Neural cell (in vitro differentiated cells): ENCODE measurements at regions not wholly inside any gene's neighbourhood (a gene's known extent, or its start where the extent isn't known, plus 50 kb on each side); places are given as distances from the start of the nearest gene placed in this dataset.

Experiments
- EP300 ChIP-seq: fragments of 450-650 bp; conservative IDR thresholded peaks from 2 replicates; pipeline ENCODE4 v1.6.1; 2014; ENCODE audit warnings: antibody characterized with exemption, mild to moderate bottlenecking, moderate library complexity; ENCODE audit not compliant: poor library complexity, severe bottlenecking
- EZH2 ChIP-seq: fragments of 200-600, 300-800 bp; shearing (Covaris generic), sonication (generic); IDR thresholded peaks from 2 replicates; pipeline ENCODE4 v1.6.1; 2014; ENCODE audit warnings: antibody characterized with exemption, low read length, borderline replicate concordance, mild to moderate bottlenecking; ENCODE audit not compliant: insufficient read depth, poor library complexity, severe bottlenecking
- RAD21 ChIP-seq: fragments of 450-650 bp; conservative IDR thresholded peaks from 2 replicates; pipeline ENCODE4 v1.6.1; 2014; ENCODE audit warnings: antibody characterized with exemption, mild to moderate bottlenecking, moderate library complexity
- TAF1 ChIP-seq: IDR thresholded peaks from 2 replicates; pipeline ENCODE4 v1.6.1; 2012; ENCODE audit warnings: low read depth
- TF ChIP-seq, protein P1 (sequence below): fragments of 450-650 bp; IDR thresholded peaks from 2 replicates; pipeline ENCODE4 v1.5.1; 2014; ENCODE audit warnings: antibody characterized with exemption, mild to moderate bottlenecking, moderate library complexity; ENCODE audit not compliant: poor library complexity, severe bottlenecking
- TF ChIP-seq, protein P2 (sequence below): IDR thresholded peaks from 2 replicates; pipeline ENCODE4 v1.6.1; 2012; ENCODE audit warnings: borderline replicate concordance

DNA sequence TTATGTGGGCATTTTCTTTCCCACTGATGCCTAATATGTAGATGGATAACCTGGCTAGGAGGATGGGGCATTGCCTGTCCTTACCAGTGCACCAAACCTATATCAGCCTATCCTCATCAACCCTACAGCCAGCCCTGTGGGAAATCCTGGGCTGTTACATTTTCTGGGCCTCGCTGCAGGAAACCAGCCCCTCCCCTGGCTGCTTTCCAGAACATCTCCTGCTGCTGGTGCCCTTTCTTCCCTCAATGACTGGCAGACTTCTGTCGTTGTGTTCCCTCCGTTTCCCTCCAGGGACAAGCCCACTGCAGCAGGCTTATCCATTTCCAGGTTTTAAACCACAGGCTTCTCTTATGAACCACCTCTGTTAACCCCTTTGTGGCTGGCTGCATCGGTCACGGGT lies 486.1 kb upstream of the COBL start:
- TF ChIP-seq, protein P1, sequence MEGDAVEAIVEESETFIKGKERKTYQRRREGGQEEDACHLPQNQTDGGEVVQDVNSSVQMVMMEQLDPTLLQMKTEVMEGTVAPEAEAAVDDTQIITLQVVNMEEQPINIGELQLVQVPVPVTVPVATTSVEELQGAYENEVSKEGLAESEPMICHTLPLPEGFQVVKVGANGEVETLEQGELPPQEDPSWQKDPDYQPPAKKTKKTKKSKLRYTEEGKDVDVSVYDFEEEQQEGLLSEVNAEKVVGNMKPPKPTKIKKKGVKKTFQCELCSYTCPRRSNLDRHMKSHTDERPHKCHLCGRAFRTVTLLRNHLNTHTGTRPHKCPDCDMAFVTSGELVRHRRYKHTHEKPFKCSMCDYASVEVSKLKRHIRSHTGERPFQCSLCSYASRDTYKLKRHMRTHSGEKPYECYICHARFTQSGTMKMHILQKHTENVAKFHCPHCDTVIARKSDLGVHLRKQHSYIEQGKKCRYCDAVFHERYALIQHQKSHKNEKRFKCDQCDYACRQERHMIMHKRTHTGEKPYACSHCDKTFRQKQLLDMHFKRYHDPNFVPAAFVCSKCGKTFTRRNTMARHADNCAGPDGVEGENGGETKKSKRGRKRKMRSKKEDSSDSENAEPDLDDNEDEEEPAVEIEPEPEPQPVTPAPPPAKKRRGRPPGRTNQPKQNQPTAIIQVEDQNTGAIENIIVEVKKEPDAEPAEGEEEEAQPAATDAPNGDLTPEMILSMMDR = no peak
- TF ChIP-seq EP300 (peak; percentile 23), EZH2 (no peak), RAD21 (no peak), TAF1 (no peak)
- TF ChIP-seq, protein P2, sequence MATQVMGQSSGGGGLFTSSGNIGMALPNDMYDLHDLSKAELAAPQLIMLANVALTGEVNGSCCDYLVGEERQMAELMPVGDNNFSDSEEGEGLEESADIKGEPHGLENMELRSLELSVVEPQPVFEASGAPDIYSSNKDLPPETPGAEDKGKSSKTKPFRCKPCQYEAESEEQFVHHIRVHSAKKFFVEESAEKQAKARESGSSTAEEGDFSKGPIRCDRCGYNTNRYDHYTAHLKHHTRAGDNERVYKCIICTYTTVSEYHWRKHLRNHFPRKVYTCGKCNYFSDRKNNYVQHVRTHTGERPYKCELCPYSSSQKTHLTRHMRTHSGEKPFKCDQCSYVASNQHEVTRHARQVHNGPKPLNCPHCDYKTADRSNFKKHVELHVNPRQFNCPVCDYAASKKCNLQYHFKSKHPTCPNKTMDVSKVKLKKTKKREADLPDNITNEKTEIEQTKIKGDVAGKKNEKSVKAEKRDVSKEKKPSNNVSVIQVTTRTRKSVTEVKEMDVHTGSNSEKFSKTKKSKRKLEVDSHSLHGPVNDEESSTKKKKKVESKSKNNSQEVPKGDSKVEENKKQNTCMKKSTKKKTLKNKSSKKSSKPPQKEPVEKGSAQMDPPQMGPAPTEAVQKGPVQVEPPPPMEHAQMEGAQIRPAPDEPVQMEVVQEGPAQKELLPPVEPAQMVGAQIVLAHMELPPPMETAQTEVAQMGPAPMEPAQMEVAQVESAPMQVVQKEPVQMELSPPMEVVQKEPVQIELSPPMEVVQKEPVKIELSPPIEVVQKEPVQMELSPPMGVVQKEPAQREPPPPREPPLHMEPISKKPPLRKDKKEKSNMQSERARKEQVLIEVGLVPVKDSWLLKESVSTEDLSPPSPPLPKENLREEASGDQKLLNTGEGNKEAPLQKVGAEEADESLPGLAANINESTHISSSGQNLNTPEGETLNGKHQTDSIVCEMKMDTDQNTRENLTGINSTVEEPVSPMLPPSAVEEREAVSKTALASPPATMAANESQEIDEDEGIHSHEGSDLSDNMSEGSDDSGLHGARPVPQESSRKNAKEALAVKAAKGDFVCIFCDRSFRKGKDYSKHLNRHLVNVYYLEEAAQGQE = no peak
